Stimulated activated CD8-positive, alpha-beta memory T cell treated with anti-CD3 and anti-CD28 coated beads, Interleukin-4, amount 100 ng/mL, for 4 hours (primary cell): ENCODE measurements at regions not wholly inside any gene's neighbourhood (a gene's known extent, or its start where the extent isn't known, plus 50 kb on each side); places are given as distances from the start of the nearest gene placed in this dataset.
"Not testable (repeated sequence)": the region's sequence is repeated elsewhere in the genome, so short reads cannot be mapped to it uniquely, and the experiment has no call there.

Experiments used
- DNase-seq, 2 donors: peaks; one replicate each; pipeline ENCODE4 v3.0.0-alpha.2; 2020; ENCODE audit warnings: low read depth in 2 of 2, low spot score in 1 of 2

GRCh38 chr6:21741221-21742109 is 147.9 kb downstream of the SOX4 start:
- DNase-seq: no peak

DNA sequence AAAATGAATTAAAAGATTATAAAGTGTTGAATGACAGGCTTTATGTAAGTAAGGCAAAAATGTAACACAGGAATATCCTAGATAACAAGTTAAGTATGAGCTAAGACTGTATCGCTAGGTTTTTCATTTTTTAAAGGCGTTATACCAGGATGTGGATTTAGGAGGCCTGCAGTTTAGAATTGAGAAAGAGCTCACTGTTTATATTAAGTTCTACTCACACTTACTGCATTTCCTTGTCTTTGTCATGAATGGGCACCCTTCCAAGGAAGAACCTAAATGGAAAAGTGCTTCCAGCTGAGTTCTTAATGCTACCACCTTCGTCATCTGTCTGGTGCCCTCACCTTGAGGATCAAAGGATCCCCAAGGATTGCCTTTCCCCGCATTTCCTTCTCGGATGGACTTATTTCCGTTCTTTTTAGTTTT is 148.7 kb downstream of the SOX4 start:
- DNase-seq: no peak

- DNase-seq: no peak
These were observed 150.8 kb downstream of the SOX4 start for GRCh38 chr6:21744331-21744730.

GRCh38 chr6:21745543-21746337 is 152.2 kb downstream of the SOX4 start:
- DNase-seq: no peak

GRCh38 chr6:21747441-21747840 is 153.9 kb downstream of the SOX4 start:
- DNase-seq: no peak

DNA sequence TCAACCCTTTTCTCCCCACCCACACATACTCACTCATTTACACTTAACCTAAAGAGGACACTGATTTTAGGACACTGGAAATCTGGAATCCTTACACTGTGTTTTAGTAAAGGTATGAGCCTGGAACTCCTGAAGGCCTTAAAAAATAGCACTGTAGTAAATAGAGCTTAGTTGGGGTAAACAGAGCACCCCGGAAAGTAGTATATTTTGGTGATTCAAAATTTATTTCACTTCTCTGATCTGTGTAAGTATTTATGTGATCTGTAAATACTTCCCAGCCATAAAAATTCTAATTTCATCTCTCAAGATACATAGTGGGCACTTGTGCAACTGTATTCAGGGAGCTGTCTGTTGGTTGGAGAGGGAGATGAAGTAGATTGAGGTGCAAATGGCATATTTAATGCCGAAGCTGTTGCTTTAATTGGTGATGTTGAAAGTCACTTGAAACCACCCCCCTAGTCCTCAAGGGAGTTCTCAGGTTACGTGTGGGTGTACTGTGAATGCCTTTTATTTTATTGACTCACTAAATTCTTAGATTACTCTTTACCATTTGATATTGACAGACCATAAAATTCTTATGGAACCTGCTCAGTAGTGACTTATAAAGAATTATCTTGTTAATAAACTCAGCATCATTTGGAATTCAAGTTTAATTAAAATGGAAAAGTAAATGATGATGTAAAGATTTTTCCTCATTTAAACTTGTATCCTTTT is 154.9 kb downstream of the SOX4 start:
- DNase-seq: no peak

GRCh38 chr6:21749754-21750153 is 156.2 kb downstream of the SOX4 start:
- DNase-seq: no peak

- DNase-seq: no peak
These were observed 157.0 kb downstream of the SOX4 start for GRCh38 chr6:21750575-21750974.

DNA sequence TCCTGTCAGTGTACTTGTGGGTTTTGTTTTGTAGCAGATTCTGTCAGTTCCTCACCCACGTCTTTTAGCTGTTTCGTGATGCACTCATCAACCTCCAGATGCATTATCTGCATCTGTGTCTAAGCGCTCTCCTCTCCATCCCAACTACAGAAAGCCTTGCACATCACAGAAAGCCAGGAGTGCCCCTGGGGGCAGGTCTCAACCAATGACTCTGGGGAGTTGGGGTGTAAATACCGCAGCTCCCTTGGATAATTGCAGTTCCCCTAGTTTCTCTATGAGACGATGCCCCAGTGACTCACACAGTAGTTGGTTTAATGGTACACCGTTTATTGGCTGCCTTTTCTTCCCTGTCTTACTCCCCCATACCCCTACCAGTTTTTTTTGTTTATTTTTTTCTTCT is 158.1 kb downstream of the SOX4 start:
- DNase-seq: no peak

DNA sequence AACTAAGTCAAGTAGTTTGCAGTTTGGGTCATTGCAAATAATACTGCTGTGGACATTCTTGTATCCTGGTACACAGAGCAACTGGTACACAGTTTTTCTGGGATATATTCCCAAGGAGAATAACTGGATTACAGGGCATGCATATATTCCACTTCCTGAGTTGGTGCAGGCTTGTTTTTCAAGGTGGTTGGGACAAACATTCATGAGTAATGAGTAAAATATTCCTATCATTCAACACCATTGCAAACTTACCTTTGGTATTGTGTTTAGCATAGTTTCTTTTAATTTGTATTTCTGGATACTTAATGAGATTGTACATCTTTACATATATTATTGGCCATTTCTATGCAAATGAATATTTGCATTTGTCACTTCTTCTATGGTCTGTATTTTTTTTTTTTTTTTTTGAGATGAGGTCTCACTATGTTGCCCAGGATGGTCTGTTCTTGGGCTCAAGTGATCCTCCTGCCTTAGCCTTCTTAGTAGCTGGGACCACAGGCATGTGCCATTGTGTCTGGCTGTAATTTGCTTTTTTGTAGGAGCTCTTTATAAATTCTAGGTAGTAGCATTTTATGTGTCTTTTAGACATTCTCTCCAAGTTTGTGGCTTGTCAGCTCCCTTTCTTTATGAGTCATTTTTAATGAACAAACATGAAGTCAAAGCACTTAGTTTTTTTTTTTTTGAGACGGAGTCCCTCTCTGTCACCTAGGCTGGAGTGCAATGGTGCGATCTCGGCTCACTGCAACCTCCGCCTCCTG is 158.7 kb downstream of the SOX4 start:
- DNase-seq: no peak

DNA sequence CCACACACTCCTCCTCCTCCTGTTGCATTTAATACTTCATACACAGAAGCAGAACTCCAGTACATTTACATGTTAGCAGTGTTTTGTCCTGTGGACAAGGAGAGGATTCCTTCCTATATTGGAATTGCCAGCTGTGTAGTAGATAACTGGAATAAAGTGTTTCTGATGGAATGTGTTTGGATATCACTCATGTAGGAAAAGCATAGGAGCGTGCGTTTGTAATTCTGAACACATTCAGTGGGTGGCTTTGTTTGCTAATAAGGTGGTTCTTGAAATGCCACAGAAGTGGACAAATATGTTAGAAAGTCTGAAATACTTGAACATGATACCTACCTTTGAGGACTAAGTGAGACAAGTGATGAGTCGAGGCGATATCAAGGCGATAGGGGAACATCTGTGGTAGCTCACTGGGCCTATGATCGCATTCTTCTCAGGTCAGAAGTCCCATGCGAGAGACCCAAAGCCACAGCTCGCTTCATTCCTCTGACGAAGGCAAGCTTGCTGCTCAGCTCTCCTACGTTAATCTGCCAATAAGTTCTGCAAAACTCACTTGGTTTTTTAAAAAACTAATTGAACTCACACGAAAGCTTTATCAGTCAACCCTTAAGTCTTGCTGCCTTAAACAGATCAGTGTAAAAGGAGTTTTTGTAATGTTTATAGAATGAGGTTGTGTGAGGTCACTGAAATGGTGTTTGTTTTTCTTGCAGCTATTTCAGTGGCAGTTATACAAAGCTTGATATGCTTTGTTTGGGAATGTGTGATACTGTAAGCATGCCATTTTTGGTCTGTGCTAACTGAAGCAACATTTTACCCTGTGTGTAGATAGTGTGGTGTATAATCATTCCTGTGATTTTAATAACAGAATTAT is 159.9 kb downstream of the SOX4 start:
- no peak for DNase-seq

- DNase-seq: no peak
These were observed 161.3 kb downstream of the SOX4 start for GRCh38 chr6:21754891-21755290.

- DNase-seq: no peak
These were observed 162.9 kb downstream of the SOX4 start for GRCh38 chr6:21756487-21756886.

- not testable (repeated sequence) for DNase-seq
These were observed 163.8 kb downstream of the SOX4 start for GRCh38 chr6:21757392-21757791.

DNA sequence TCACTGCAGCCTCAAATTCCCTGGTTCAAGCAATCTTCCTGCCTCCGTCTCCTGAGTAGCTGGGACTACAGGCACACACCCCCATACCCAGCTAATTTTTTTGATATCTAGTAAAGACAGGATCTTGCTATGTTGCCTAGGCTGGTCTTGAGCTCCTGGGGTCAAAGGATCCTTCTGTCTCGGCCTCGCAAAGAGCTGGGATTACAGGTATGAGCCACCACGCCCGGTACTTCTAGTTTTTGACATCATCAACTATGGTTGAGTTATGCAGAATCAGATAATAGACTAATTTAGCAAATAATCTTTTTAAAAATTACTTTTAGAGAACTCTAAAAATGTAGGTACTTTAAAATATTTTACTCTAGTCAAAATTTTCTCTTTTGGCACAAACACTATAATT is 166.2 kb downstream of the SOX4 start:
- DNase-seq: no peak

GRCh38 chr6:21761053-21761730 is 167.6 kb downstream of the SOX4 start:
- not testable (repeated sequence) for DNase-seq

DNA sequence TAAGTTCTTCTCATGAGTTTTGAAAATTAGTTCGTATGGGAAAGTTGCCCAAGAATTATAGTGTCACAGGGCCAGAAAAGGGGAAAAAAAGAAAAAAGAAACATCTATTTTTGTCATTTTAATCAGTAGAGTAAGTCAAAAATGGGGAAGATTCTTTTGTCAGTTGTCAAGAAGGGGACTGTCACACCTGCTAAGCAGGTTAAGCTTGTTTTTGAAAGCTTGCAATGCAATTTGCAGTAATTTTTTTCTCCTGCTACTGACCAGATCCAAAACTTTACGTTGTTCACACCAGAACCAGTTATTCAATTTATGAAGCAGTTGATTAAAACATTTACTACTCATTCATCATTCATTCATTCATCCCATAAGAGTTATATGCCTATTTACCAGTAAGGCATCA is 171.4 kb downstream of the SOX4 start:
- no peak for DNase-seq

- no peak for DNase-seq
These were observed 174.5 kb downstream of the SOX4 start for GRCh38 chr6:21767891-21768648.

DNA sequence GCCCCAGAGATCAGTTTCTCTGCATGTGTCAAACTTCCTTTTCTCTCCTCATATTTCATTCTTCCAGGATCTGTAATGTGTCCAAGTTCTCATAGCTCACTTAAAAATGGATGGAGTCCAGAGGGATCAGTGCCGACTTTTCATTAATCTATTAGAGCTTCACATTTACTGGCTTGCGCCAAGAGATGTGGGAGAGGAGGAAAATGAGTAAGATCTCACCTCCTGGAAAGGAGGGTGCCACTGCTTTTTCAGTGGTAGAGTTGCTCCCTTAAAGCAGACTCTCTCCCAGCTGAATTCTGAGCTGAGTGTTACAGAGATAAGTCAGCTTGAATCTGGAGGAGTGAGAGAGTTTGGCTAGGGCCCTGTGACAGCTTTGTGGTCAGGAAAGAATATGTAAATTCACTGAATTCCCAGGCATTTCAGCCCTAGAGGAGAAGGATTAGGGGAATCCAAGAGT is 175.9 kb downstream of the SOX4 start:
- no peak for DNase-seq
